ENCODE measurements at regions not wholly inside any gene's neighbourhood (a gene's known extent, or its start where the extent isn't known, plus 50 kb on each side); places are given as distances from the start of the nearest gene placed in this dataset.

DNA sequence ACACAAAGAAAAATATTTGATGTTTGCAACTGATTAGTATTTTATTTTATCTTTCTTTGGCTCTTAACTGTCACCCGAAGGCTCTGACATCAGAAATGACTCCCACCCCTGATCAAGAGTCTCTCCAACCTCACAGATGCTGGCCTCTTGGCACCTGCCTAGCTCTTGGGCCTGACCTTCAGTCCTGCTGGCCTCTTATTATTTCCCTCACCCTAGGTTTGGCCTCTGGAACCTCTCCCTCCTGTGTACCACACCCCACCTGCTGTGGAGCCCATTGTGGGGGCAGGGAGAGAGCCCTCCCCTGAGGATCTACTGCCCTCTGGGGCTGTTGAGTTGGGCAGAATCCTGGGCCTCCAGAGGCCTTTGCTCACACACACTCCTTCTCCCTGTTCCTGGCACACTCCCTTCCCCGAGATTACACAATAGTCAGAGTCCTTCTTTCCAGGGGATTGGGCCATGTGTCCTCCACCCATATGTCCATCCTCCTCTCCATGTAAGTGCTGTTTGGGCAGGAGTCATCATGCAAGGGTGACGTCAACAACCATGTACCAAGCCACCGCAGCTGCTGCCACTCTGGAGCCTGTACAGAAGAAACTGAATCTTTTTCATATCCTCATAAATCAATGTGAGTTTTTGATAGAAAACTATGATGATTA, 124.3 kb downstream of the RASSF9 start:
- TF ChIP-seq, protein P1, sequence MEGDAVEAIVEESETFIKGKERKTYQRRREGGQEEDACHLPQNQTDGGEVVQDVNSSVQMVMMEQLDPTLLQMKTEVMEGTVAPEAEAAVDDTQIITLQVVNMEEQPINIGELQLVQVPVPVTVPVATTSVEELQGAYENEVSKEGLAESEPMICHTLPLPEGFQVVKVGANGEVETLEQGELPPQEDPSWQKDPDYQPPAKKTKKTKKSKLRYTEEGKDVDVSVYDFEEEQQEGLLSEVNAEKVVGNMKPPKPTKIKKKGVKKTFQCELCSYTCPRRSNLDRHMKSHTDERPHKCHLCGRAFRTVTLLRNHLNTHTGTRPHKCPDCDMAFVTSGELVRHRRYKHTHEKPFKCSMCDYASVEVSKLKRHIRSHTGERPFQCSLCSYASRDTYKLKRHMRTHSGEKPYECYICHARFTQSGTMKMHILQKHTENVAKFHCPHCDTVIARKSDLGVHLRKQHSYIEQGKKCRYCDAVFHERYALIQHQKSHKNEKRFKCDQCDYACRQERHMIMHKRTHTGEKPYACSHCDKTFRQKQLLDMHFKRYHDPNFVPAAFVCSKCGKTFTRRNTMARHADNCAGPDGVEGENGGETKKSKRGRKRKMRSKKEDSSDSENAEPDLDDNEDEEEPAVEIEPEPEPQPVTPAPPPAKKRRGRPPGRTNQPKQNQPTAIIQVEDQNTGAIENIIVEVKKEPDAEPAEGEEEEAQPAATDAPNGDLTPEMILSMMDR (conservative IDR thresholded peaks at IDR 0.05): no peak
- TF ChIP-seq ZFX (IDR thresholded peaks at IDR 0.05): no peak

All from C4-2B (cell line).